Neural progenitor cell (in vitro differentiated cells): ENCODE measurements at regions not wholly inside any gene's neighbourhood (a gene's known extent, or its start where the extent isn't known, plus 50 kb on each side); places are given as distances from the start of the nearest gene placed in this dataset.

Experiments
- DNase-seq: peaks from one replicate; pipeline ENCODE4 v3.0.0-alpha.2; 2016; ENCODE audit warnings: low spot score
- H2AFZ ChIP-seq: fragments of 200-600 bp; sonication (generic); replicated peaks from 2 replicates; pipeline ENCODE4 v1.6.1; 2016; ENCODE audit warnings: antibody characterized with exemption
- H3F3A ChIP-seq: fragments of 200-600 bp; sonication (generic); 2 replicates; pipeline ENCODE4 v1.6.1; 2016; ENCODE audit warnings: antibody characterized with exemption, low read depth
- H3K27ac ChIP-seq: fragments of 200-600 bp; sonication (generic); 2 replicates; pipeline ENCODE4 v1.5.1; 2016; ENCODE audit warnings: mild to moderate bottlenecking
- H3K27me3 ChIP-seq: fragments of 200-600 bp; sonication (generic); 2 replicates; pipeline ENCODE4 v1.6.1; 2016; ENCODE audit warnings: mild to moderate bottlenecking, moderate library complexity
- H3K36me3 ChIP-seq: fragments of 200-600 bp; sonication (generic); 2 replicates; pipeline ENCODE4 v1.5.1; 2016
- H3K4me1 ChIP-seq: fragments of 200-600 bp; sonication (generic); 2 replicates; pipeline ENCODE4 v1.6.1; 2016; ENCODE audit warnings: mixed run types
- H3K4me2 ChIP-seq: fragments of 200-600 bp; sonication (generic); 2 replicates; pipeline ENCODE4 v1.6.1; 2016
- H3K4me3 ChIP-seq: fragments of 200-600 bp; sonication (generic); 2 replicates; pipeline ENCODE4 v1.5.1; 2016
- H3K79me2 ChIP-seq: fragments of 200-600 bp; sonication (generic); 2 replicates; pipeline ENCODE4 v1.6.1; 2016; ENCODE audit warnings: low read depth
- H3K9ac ChIP-seq: fragments of 200-600 bp; sonication (generic); 2 replicates; pipeline ENCODE4 v1.6.1; 2016
- H3K9me3 ChIP-seq: fragments of 200-600 bp; sonication (generic); 2 replicates; pipeline ENCODE4 v1.5.1; 2016; ENCODE audit warnings: low read depth
- H4K20me1 ChIP-seq: fragments of 200-600 bp; sonication (generic); 2 replicates; pipeline ENCODE4 v1.6.1; 2016; ENCODE audit warnings: low read depth
- H3K27ac Mint-ChIP-seq: 3 replicates; pipeline ENCODE4 v1.8.0; 2021; ENCODE audit warnings: mixed read lengths
- H3K27me3 Mint-ChIP-seq: 2 replicates; pipeline ENCODE4 v1.8.0; 2022; ENCODE audit warnings: low read depth, mild to moderate bottlenecking, inconsistent platforms, moderate library complexity, mixed read lengths; ENCODE audit not compliant: insufficient read depth
- H3K36me3 Mint-ChIP-seq: 3 replicates; pipeline ENCODE4 v1.8.0; 2021; ENCODE audit warnings: mixed read lengths
- H3K4me1 Mint-ChIP-seq: 3 replicates; pipeline ENCODE4 v1.8.0; 2021; ENCODE audit warnings: mixed read lengths
- H3K4me3 Mint-ChIP-seq: 3 replicates; pipeline ENCODE4 v1.8.0; 2021; ENCODE audit warnings: mild to moderate bottlenecking, moderate library complexity, mixed read lengths
- H3K9me3 Mint-ChIP-seq: 3 replicates; pipeline ENCODE4 v1.8.0; 2020; ENCODE audit warnings: mixed read lengths
- EZH2 ChIP-seq: fragments of 200-600 bp; sonication (generic); IDR thresholded peaks from 2 replicates; pipeline ENCODE4 v1.6.1; 2017; ENCODE audit warnings: antibody characterized with exemption, mild to moderate bottlenecking, moderate library complexity
- EZH2phosphoT487 ChIP-seq: fragments of 200-600 bp; sonication (generic); IDR thresholded peaks from 2 replicates; pipeline ENCODE4 v1.6.1; 2017; ENCODE audit warnings: antibody characterized with exemption
- TF ChIP-seq, protein P1 (sequence below): fragments of 200-600 bp; sonication (generic); IDR thresholded peaks from 2 replicates; pipeline ENCODE4 v1.5.1; 2017; ENCODE audit warnings: antibody characterized with exemption, mild to moderate bottlenecking

DNA sequence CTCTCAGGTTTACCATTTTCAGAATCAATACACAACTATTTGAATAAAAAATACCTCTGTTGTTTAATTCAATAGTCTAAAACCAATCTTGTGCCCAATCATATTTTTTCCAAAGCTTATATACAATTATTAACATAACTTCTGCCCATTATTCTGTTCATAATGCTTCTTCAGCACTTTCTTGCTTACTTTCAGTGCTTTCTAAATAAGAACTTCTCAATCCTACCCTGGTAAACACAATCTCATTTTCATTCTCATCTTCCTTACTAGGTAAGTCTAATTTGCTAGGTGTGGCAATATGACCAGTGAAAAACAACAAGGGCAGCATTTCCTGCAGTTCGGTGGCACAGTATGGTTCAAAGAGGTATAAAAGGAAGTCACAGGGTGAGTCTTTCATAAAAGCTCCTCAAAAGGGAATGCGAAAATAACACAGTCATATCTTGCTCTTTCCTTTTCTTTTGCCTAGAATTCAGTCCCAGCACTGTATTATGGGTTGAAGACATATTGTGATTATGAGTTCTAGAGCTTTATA lies 103.5 kb downstream of the FOXG1 start:
- H3K36me3 Mint-ChIP-seq: no peaks in the 10 kb centered on the region
- no peak overlapping the region for H3K4me3 Mint-ChIP-seq
- H3K4me2 ChIP-seq: no peak overlapping the region
- H3F3A ChIP-seq: no peaks in the 10 kb centered on the region
- DNase-seq: no peak
- no peaks in the 10 kb centered on the region for H3K79me2 ChIP-seq
- no peak overlapping the region for H3K4me3 ChIP-seq
- no peak overlapping the region for H3K9ac ChIP-seq
- no peaks in the 10 kb centered on the region for H3K27me3 Mint-ChIP-seq
- H3K9me3 Mint-ChIP-seq: peaks cover 2% of the 10 kb centered on the region
- no peak overlapping the region for H3K27ac ChIP-seq
- H3K4me1 ChIP-seq: no peaks in the 10 kb centered on the region
- no peak overlapping the region for H3K27ac Mint-ChIP-seq
- no peaks in the 10 kb centered on the region for H3K27me3 ChIP-seq
- no peaks in the 10 kb centered on the region for H3K9me3 ChIP-seq
- H2AFZ ChIP-seq: no peak overlapping the region
- H3K4me1 Mint-ChIP-seq: no peaks in the 10 kb centered on the region
- H3K36me3 ChIP-seq: no peaks in the 10 kb centered on the region
- TF ChIP-seq, protein P1, sequence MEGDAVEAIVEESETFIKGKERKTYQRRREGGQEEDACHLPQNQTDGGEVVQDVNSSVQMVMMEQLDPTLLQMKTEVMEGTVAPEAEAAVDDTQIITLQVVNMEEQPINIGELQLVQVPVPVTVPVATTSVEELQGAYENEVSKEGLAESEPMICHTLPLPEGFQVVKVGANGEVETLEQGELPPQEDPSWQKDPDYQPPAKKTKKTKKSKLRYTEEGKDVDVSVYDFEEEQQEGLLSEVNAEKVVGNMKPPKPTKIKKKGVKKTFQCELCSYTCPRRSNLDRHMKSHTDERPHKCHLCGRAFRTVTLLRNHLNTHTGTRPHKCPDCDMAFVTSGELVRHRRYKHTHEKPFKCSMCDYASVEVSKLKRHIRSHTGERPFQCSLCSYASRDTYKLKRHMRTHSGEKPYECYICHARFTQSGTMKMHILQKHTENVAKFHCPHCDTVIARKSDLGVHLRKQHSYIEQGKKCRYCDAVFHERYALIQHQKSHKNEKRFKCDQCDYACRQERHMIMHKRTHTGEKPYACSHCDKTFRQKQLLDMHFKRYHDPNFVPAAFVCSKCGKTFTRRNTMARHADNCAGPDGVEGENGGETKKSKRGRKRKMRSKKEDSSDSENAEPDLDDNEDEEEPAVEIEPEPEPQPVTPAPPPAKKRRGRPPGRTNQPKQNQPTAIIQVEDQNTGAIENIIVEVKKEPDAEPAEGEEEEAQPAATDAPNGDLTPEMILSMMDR: no peak
- TF ChIP-seq EZH2phosphoT487: no peak
- TF ChIP-seq EZH2: no peak
- H4K20me1 ChIP-seq: no peaks in the 10 kb centered on the region

DNA sequence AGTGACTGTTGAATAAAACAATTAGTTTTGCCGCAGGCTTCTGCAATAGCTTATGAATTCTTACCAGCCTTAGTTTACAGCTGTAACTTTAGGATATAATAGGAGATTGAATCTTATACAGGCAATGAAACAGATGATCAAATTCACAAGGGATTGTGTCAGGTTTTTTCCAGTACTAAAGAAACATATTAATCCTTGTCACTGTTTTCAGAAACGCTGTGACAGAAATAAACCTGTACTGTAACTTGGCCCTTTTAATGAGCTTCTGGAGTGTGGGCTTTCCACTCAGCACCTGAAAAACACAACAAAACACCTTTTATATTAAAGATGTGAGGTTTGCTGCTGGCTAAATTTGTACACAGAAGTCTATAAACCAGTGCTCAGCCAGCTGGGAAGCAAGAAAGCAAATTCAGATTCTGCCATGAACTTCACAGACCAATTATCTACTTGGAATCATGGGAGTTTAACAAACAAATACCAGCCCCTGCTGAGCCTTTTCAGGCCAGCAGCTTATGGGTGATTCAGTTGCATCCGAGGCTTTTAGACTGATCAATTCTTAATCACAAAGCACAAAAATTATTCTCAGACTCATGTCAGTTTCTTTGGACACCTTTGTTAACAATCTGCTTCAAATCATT lies 109.5 kb downstream of the FOXG1 start:
- no peaks in the 10 kb centered on the region for H3K27me3 ChIP-seq
- Mint-ChIP-seq H3K4me1 (peaks cover 36% of the 10 kb centered on the region), H3K36me3 (no peaks in the 10 kb centered on the region), H3K27me3 (no peaks in the 10 kb centered on the region), H3K27ac (peak overlapping the region; percentile 80), H3K9me3 (no peaks in the 10 kb centered on the region), H3K4me3 (no peak overlapping the region)
- no peak overlapping the region for H3K4me2 ChIP-seq
- no peak overlapping the region for H3K4me3 ChIP-seq
- H3F3A ChIP-seq: no peaks in the 10 kb centered on the region
- H3K4me1 ChIP-seq: peaks cover 6% of the 10 kb centered on the region
- H3K9ac ChIP-seq: no peak overlapping the region
- DNase-seq: peak; percentile 3
- no peak overlapping the region for H2AFZ ChIP-seq
- H4K20me1 ChIP-seq: no peaks in the 10 kb centered on the region
- no peaks in the 10 kb centered on the region for H3K36me3 ChIP-seq
- TF ChIP-seq EZH2phosphoT487: no peak
- TF ChIP-seq EZH2: no peak
- TF ChIP-seq, protein P1: no peak
- H3K27ac ChIP-seq: no peak overlapping the region
- no peaks in the 10 kb centered on the region for H3K9me3 ChIP-seq
- no peaks in the 10 kb centered on the region for H3K79me2 ChIP-seq

DNA sequence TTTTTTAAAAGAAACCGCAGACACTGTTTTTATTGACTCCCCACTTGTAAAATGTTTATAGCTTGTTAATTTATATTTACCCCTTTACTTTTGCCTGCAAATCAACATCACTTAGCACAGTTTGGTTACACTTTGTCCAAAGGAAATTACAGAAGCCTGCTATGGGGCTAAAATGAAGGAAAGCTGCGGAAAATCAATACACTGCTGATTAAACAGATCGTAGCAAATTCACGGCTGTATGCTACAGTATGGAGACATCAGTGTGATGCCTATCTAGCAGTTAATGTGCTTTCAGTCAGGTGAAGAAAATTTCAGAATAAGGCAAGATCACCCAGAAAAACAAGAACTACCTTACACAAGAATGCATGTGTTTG lies 110.0 kb downstream of the FOXG1 start:
- TF ChIP-seq EZH2phosphoT487 (no peak), EZH2 (no peak)
- TF ChIP-seq, protein P1: no peak
- H3K79me2 ChIP-seq: no peaks in the 10 kb centered on the region
- H4K20me1 ChIP-seq: no peaks in the 10 kb centered on the region
- H3K27me3 Mint-ChIP-seq: no peaks in the 10 kb centered on the region
- no peaks in the 10 kb centered on the region for H3K9me3 ChIP-seq
- H3K27ac Mint-ChIP-seq: peak overlapping the region; percentile 42
- no peak overlapping the region for H2AFZ ChIP-seq
- peaks cover 36% of the 10 kb centered on the region for H3K4me1 Mint-ChIP-seq
- no peak overlapping the region for H3K9ac ChIP-seq
- H3K4me3 ChIP-seq: no peak overlapping the region
- no peaks in the 10 kb centered on the region for H3F3A ChIP-seq
- no peak overlapping the region for H3K27ac ChIP-seq
- H3K4me2 ChIP-seq: no peak overlapping the region
- no peaks in the 10 kb centered on the region for H3K9me3 Mint-ChIP-seq
- H3K27me3 ChIP-seq: no peaks in the 10 kb centered on the region
- H3K4me1 ChIP-seq: peaks cover 6% of the 10 kb centered on the region
- no peaks in the 10 kb centered on the region for H3K36me3 Mint-ChIP-seq
- no peak overlapping the region for H3K4me3 Mint-ChIP-seq
- no peaks in the 10 kb centered on the region for H3K36me3 ChIP-seq
- DNase-seq: no peak
